ENCODE measurements at regions not wholly inside any gene's neighbourhood (a gene's known extent, or its start where the extent isn't known, plus 50 kb on each side); places are given as distances from the start of the nearest gene placed in this dataset.

GRCh38 chr6:99822741-99823512 is 171.1 kb downstream of the MCHR2 start:
- no peak for TF ChIP-seq ZNF274 (IDR thresholded peaks at IDR 0.05; ENCODE audit: low read depth, low read length)
- no peak for TF ChIP-seq SUZ12 (IDR thresholded peaks at IDR 0.05; ENCODE audit: extremely low read depth, insufficient read depth, insufficient read length)
- no peak for TF ChIP-seq YY1 (IDR thresholded peaks at IDR 0.05; ENCODE audit: insufficient read depth, insufficient read length)
